Stimulated activated memory B cell treated with anti-CD40 and anti-IgM and Interleukin-4, amounts not matched to agents 10 μg/mL and 1 μg/mL and 100 μg/mL, for 72 hours (primary cell): ENCODE measurements at regions not wholly inside any gene's neighbourhood (a gene's known extent, or its start where the extent isn't known, plus 50 kb on each side); places are given as distances from the start of the nearest gene placed in this dataset.

ENCODE experiments used
- ATAC-seq: fragments of 150-1000 bp; cut with Tn5 transposase; 2 replicates; pipeline ENCODE4 v1.10.0; 2021
- H3K27ac Mint-ChIP-seq: one replicate; pipeline ENCODE4 v1.8.0; 2022; ENCODE audit warnings: mild to moderate bottlenecking, mixed read lengths
- H3K27me3 Mint-ChIP-seq: one replicate; pipeline ENCODE4 v1.8.0; 2022; ENCODE audit warnings: mixed read lengths
- H3K36me3 Mint-ChIP-seq: one replicate; pipeline ENCODE4 v1.8.0; 2022; ENCODE audit warnings: mixed read lengths
- H3K4me1 Mint-ChIP-seq: one replicate; pipeline ENCODE4 v1.8.0; 2022; ENCODE audit warnings: mixed read lengths
- H3K4me3 Mint-ChIP-seq: one replicate; pipeline ENCODE4 v1.8.0; 2022; ENCODE audit warnings: mild to moderate bottlenecking, moderate library complexity, mixed read lengths
- H3K9me3 Mint-ChIP-seq: one replicate; pipeline ENCODE4 v1.8.0; 2022; ENCODE audit warnings: mixed read lengths

DNA sequence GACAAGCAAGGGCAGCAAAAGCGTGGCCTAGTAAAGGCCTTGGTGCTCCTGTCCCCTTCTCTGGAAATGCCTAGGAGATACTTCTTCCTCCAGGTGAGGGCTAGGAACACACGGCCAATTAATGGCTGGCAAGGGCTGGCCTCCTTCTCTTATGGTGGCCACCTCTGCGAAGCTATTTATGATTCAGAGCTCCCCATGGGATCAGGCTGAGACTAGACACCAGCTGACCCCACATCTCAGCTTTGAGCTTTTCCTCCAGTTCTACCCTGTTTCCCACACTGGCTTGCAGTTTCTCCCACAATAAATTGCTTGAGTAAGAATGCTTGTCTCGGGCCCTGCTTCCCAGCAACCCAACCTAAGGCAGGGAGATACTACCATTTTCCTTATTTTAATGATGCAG lies 53.7 kb downstream of the CAMK2N1 start:
- H3K9me3 Mint-ChIP-seq, result peaks cover 2% of the 10 kb centered on the region
- no peaks in the 10 kb centered on the region for H3K36me3 Mint-ChIP-seq
- H3K27me3 Mint-ChIP-seq, result peaks cover 60% of the 10 kb centered on the region
- peaks cover 19% of the 10 kb centered on the region for H3K4me1 Mint-ChIP-seq
- ATAC-seq, result no peak
- H3K27ac Mint-ChIP-seq, result no peak overlapping the region
- no peak overlapping the region for H3K4me3 Mint-ChIP-seq

DNA sequence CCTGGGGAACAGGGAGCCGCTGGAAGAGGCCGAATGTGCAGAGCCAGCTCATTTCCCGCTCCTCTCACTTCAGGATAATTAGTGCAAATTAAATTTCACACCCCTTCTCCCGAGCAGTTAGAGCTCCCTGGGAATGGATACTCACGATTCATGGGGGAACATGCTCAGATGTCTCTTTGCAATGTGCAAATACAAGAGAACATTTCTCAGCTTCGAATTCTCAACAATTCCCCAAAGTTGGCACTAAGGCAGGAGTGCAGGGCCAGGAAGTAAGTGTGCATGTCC lies 54.9 kb downstream of the CAMK2N1 start:
- no peak for ATAC-seq
- H3K36me3 Mint-ChIP-seq, result no peaks in the 10 kb centered on the region
- H3K9me3 Mint-ChIP-seq, result peaks cover 2% of the 10 kb centered on the region
- H3K27ac Mint-ChIP-seq, result no peak overlapping the region
- H3K4me3 Mint-ChIP-seq, result no peak overlapping the region
- peaks cover 31% of the 10 kb centered on the region for H3K4me1 Mint-ChIP-seq
- H3K27me3 Mint-ChIP-seq, result peaks cover 54% of the 10 kb centered on the region

GRCh38 chr1:20430355-20431175 lies 55.4 kb downstream of the CAMK2N1 start:
- H3K9me3 Mint-ChIP-seq, result peaks cover 2% of the 10 kb centered on the region
- H3K4me3 Mint-ChIP-seq, result no peak overlapping the region
- H3K4me1 Mint-ChIP-seq, result peaks cover 36% of the 10 kb centered on the region
- peak overlapping the region; percentile 46 for H3K27ac Mint-ChIP-seq
- ATAC-seq, result peak; percentile 44
- peaks cover 48% of the 10 kb centered on the region for H3K27me3 Mint-ChIP-seq
- no peaks in the 10 kb centered on the region for H3K36me3 Mint-ChIP-seq

DNA sequence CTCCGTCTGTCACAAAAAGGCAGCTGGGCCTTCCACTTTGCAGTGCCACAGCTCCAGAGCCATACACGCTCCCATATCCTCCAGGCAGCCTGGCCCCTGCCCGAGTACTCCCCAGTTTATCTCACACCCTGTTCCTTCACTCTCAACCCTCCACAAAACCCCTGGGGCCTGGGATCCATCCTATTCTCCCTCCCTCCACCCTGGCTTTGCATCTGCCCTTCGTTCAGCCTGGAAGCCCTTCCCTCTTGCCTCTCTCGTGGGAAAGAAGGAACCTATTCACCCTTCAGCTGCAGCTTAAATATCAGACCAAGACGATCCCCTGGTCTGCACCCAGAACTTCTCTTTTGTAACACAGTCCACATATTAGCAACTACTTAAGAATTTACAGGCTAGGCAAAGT lies 56.7 kb downstream of the CAMK2N1 start:
- Mint-ChIP-seq H3K27me3 (peaks cover 35% of the 10 kb centered on the region), H3K9me3 (peaks cover 2% of the 10 kb centered on the region), H3K4me3 (no peak overlapping the region), H3K27ac (peak overlapping the region; percentile 4), H3K36me3 (no peaks in the 10 kb centered on the region), H3K4me1 (peaks cover 36% of the 10 kb centered on the region)
- no peak for ATAC-seq

DNA sequence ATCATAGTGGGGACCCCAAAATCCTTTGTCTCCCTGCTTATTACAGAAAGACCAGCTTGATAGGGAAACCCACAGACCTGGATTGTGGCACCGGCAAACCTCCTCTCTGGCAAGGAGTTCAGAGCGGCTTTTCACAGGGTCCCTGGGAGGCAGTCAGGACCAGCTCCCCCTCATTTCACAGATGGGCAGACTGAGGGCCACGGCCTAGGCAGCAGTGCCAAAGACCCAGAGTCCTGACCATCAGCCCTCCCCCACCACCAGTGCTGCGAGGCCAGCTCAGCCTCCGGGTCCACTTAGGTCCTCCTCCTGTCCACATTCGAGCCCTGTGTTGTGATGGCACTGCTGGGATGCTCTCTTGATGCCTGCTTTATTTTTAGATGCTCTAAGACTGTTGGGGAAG lies 57.2 kb downstream of the CAMK2N1 start:
- H3K27me3 Mint-ChIP-seq, result peaks cover 32% of the 10 kb centered on the region
- H3K27ac Mint-ChIP-seq, result peak overlapping the region; percentile 4
- H3K4me1 Mint-ChIP-seq, result peaks cover 36% of the 10 kb centered on the region
- peaks cover 3% of the 10 kb centered on the region for H3K9me3 Mint-ChIP-seq
- H3K4me3 Mint-ChIP-seq, result no peak overlapping the region
- H3K36me3 Mint-ChIP-seq, result no peaks in the 10 kb centered on the region
- ATAC-seq, result no peak

DNA sequence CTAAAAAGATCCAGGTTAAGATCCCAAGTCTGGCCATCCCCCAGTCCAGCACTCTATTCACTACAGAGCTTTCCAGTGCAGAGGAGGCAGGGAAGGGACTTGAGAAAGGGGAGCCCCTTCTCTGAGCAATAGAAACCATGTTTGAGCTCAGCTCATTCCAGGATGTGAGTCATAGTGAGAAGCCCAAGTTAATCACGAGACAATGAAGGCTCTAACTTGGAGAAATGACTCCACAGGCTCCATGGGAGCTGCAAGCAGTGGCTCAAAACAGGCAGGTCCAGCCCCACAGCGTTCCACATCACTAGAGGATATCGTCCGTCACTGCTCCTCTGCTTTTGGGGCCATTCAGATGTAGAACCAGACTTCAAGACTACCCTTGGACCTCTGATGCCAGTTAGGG lies 59.1 kb downstream of the CAMK2N1 start:
- peaks cover 7% of the 10 kb centered on the region for H3K9me3 Mint-ChIP-seq
- peaks cover 15% of the 10 kb centered on the region for H3K27me3 Mint-ChIP-seq
- H3K4me1 Mint-ChIP-seq, result peaks cover 36% of the 10 kb centered on the region
- H3K36me3 Mint-ChIP-seq, result no peaks in the 10 kb centered on the region
- ATAC-seq, result peak; percentile 69
- H3K4me3 Mint-ChIP-seq, result no peak overlapping the region
- no peak overlapping the region for H3K27ac Mint-ChIP-seq

DNA sequence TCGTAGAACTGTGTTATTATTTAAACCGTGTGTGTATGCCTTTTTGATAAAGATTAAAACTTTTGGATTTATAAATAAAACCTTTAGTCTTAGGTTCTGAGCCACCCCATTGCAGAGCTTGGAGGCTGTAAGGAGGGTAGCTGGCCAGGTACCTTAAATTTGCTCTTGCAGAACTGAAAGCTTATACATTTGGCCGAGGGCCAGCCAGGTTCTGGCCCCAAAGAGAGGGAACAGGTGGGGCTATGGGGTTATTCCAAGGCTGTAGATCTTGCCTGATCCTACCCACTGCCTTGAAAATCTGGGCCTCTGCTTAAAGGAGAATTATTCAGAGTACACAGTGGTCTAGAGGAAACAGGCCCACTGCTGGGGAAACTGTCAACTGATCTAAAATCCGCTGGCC lies 59.6 kb downstream of the CAMK2N1 start:
- Mint-ChIP-seq H3K27ac (no peak overlapping the region), H3K9me3 (peaks cover 7% of the 10 kb centered on the region), H3K27me3 (peaks cover 10% of the 10 kb centered on the region), H3K4me3 (no peak overlapping the region), H3K4me1 (peaks cover 36% of the 10 kb centered on the region), H3K36me3 (no peaks in the 10 kb centered on the region)
- peak; percentile 41 for ATAC-seq

- H3K27ac Mint-ChIP-seq, result no peak overlapping the region
- H3K4me1 Mint-ChIP-seq, result peaks cover 34% of the 10 kb centered on the region
- peaks cover 7% of the 10 kb centered on the region for H3K9me3 Mint-ChIP-seq
- H3K27me3 Mint-ChIP-seq, result peaks cover 7% of the 10 kb centered on the region
- no peaks in the 10 kb centered on the region for H3K36me3 Mint-ChIP-seq
- no peak for ATAC-seq
- no peak overlapping the region for H3K4me3 Mint-ChIP-seq
Measured at GRCh38 chr1:20425622-20426021, 60.4 kb downstream of the CAMK2N1 start.

- Mint-ChIP-seq H3K4me3 (no peak overlapping the region), H3K27me3 (peaks cover 24% of the 10 kb centered on the region), H3K4me1 (peaks cover 20% of the 10 kb centered on the region), H3K27ac (no peak overlapping the region), H3K36me3 (peaks cover 11% of the 10 kb centered on the region), H3K9me3 (peaks cover 11% of the 10 kb centered on the region)
- no peak for ATAC-seq
Measured at GRCh38 chr1:20423169-20423795, 62.7 kb downstream of the CAMK2N1 start.

- Mint-ChIP-seq H3K4me3 (no peak overlapping the region), H3K27ac (no peak overlapping the region), H3K36me3 (peaks cover 11% of the 10 kb centered on the region), H3K9me3 (peaks cover 11% of the 10 kb centered on the region), H3K4me1 (peaks cover 7% of the 10 kb centered on the region), H3K27me3 (peaks cover 34% of the 10 kb centered on the region)
- no peak for ATAC-seq
Measured at GRCh38 chr1:20421441-20421840, 64.6 kb downstream of the CAMK2N1 start.

DNA sequence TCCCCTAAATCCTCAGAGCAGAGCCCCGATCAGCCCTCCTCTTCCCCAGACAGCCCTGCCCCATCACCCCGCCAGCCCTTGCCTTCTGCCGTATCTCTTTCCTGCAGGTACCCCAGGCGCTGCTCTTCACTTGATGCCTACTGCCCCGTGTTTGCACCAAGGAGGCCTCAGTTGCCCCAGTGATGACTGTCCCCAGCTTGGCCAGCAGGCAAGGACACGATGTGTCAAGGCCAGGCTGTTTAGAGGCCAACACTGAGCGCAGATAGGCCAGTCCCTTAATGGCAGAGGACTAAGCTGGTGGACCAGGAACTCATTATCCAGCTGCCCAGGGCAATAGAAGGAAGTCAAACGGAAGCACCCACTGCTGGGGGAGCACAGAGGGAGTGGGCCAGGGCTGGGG lies 68.4 kb downstream of the CAMK2N1 start:
- Mint-ChIP-seq H3K4me1 (peaks cover 11% of the 10 kb centered on the region), H3K27ac (no peak overlapping the region), H3K27me3 (peaks cover 34% of the 10 kb centered on the region), H3K4me3 (no peak overlapping the region), H3K9me3 (peaks cover 3% of the 10 kb centered on the region), H3K36me3 (peaks cover 11% of the 10 kb centered on the region)
- no peak for ATAC-seq

- Mint-ChIP-seq H3K27ac (no peak overlapping the region), H3K27me3 (peaks cover 40% of the 10 kb centered on the region), H3K36me3 (peaks cover 11% of the 10 kb centered on the region), H3K9me3 (peaks cover 3% of the 10 kb centered on the region), H3K4me1 (peaks cover 11% of the 10 kb centered on the region), H3K4me3 (no peak overlapping the region)
- no peak for ATAC-seq
Measured at GRCh38 chr1:20416706-20417105, 69.3 kb downstream of the CAMK2N1 start.

GRCh38 chr1:20413776-20414140 lies 72.3 kb downstream of the CAMK2N1 start:
- no peak overlapping the region for H3K4me3 Mint-ChIP-seq
- peaks cover 21% of the 10 kb centered on the region for H3K27me3 Mint-ChIP-seq
- no peak for ATAC-seq
- no peaks in the 10 kb centered on the region for H3K9me3 Mint-ChIP-seq
- no peaks in the 10 kb centered on the region for H3K36me3 Mint-ChIP-seq
- H3K4me1 Mint-ChIP-seq, result peaks cover 11% of the 10 kb centered on the region
- no peak overlapping the region for H3K27ac Mint-ChIP-seq

GRCh38 chr1:20413136-20413775 lies 72.8 kb downstream of the CAMK2N1 start:
- peaks cover 16% of the 10 kb centered on the region for H3K27me3 Mint-ChIP-seq
- peak overlapping the region; percentile 2 for H3K27ac Mint-ChIP-seq
- H3K9me3 Mint-ChIP-seq, result no peaks in the 10 kb centered on the region
- peaks cover 11% of the 10 kb centered on the region for H3K4me1 Mint-ChIP-seq
- no peak overlapping the region for H3K4me3 Mint-ChIP-seq
- ATAC-seq, result no peak
- H3K36me3 Mint-ChIP-seq, result no peaks in the 10 kb centered on the region

GRCh38 chr1:20411196-20411980 lies 74.6 kb downstream of the CAMK2N1 start:
- Mint-ChIP-seq H3K27me3 (peaks cover 5% of the 10 kb centered on the region), H3K4me3 (no peak overlapping the region), H3K9me3 (no peaks in the 10 kb centered on the region), H3K36me3 (no peaks in the 10 kb centered on the region), H3K27ac (peak overlapping the region; percentile 2), H3K4me1 (peaks cover 22% of the 10 kb centered on the region)
- ATAC-seq, result no peak
